Neural progenitor cell (in vitro differentiated cells): ENCODE measurements at regions not wholly inside any gene's neighbourhood (a gene's known extent, or its start where the extent isn't known, plus 50 kb on each side); places are given as distances from the start of the nearest gene placed in this dataset.

ENCODE experiments used
- DNase-seq: peaks from one replicate; pipeline ENCODE4 v3.0.0-alpha.2; 2016; ENCODE audit warnings: low spot score
- H2AFZ ChIP-seq: fragments of 200-600 bp; sonication (generic); replicated peaks from 2 replicates; pipeline ENCODE4 v1.6.1; 2016; ENCODE audit warnings: antibody characterized with exemption
- H3F3A ChIP-seq: fragments of 200-600 bp; sonication (generic); 2 replicates; pipeline ENCODE4 v1.6.1; 2016; ENCODE audit warnings: antibody characterized with exemption, low read depth
- H3K27ac ChIP-seq: fragments of 200-600 bp; sonication (generic); 2 replicates; pipeline ENCODE4 v1.5.1; 2016; ENCODE audit warnings: mild to moderate bottlenecking
- H3K27me3 ChIP-seq: fragments of 200-600 bp; sonication (generic); 2 replicates; pipeline ENCODE4 v1.6.1; 2016; ENCODE audit warnings: mild to moderate bottlenecking, moderate library complexity
- H3K36me3 ChIP-seq: fragments of 200-600 bp; sonication (generic); 2 replicates; pipeline ENCODE4 v1.5.1; 2016
- H3K4me1 ChIP-seq: fragments of 200-600 bp; sonication (generic); 2 replicates; pipeline ENCODE4 v1.6.1; 2016; ENCODE audit warnings: mixed run types
- H3K4me2 ChIP-seq: fragments of 200-600 bp; sonication (generic); 2 replicates; pipeline ENCODE4 v1.6.1; 2016
- H3K4me3 ChIP-seq: fragments of 200-600 bp; sonication (generic); 2 replicates; pipeline ENCODE4 v1.5.1; 2016
- H3K79me2 ChIP-seq: fragments of 200-600 bp; sonication (generic); 2 replicates; pipeline ENCODE4 v1.6.1; 2016; ENCODE audit warnings: low read depth
- H3K9ac ChIP-seq: fragments of 200-600 bp; sonication (generic); 2 replicates; pipeline ENCODE4 v1.6.1; 2016
- H3K9me3 ChIP-seq: fragments of 200-600 bp; sonication (generic); 2 replicates; pipeline ENCODE4 v1.5.1; 2016; ENCODE audit warnings: low read depth
- H4K20me1 ChIP-seq: fragments of 200-600 bp; sonication (generic); 2 replicates; pipeline ENCODE4 v1.6.1; 2016; ENCODE audit warnings: low read depth
- H3K27ac Mint-ChIP-seq: 3 replicates; pipeline ENCODE4 v1.8.0; 2021; ENCODE audit warnings: mixed read lengths
- H3K27me3 Mint-ChIP-seq: 2 replicates; pipeline ENCODE4 v1.8.0; 2022; ENCODE audit warnings: low read depth, mild to moderate bottlenecking, inconsistent platforms, moderate library complexity, mixed read lengths; ENCODE audit not compliant: insufficient read depth
- H3K36me3 Mint-ChIP-seq: 3 replicates; pipeline ENCODE4 v1.8.0; 2021; ENCODE audit warnings: mixed read lengths
- H3K4me1 Mint-ChIP-seq: 3 replicates; pipeline ENCODE4 v1.8.0; 2021; ENCODE audit warnings: mixed read lengths
- H3K4me3 Mint-ChIP-seq: 3 replicates; pipeline ENCODE4 v1.8.0; 2021; ENCODE audit warnings: mild to moderate bottlenecking, moderate library complexity, mixed read lengths
- H3K9me3 Mint-ChIP-seq: 3 replicates; pipeline ENCODE4 v1.8.0; 2020; ENCODE audit warnings: mixed read lengths
- EZH2 ChIP-seq: fragments of 200-600 bp; sonication (generic); IDR thresholded peaks from 2 replicates; pipeline ENCODE4 v1.6.1; 2017; ENCODE audit warnings: antibody characterized with exemption, mild to moderate bottlenecking, moderate library complexity
- EZH2phosphoT487 ChIP-seq: fragments of 200-600 bp; sonication (generic); IDR thresholded peaks from 2 replicates; pipeline ENCODE4 v1.6.1; 2017; ENCODE audit warnings: antibody characterized with exemption
- TF ChIP-seq, protein P1 (sequence below): fragments of 200-600 bp; sonication (generic); IDR thresholded peaks from 2 replicates; pipeline ENCODE4 v1.5.1; 2017; ENCODE audit warnings: antibody characterized with exemption, mild to moderate bottlenecking

DNA sequence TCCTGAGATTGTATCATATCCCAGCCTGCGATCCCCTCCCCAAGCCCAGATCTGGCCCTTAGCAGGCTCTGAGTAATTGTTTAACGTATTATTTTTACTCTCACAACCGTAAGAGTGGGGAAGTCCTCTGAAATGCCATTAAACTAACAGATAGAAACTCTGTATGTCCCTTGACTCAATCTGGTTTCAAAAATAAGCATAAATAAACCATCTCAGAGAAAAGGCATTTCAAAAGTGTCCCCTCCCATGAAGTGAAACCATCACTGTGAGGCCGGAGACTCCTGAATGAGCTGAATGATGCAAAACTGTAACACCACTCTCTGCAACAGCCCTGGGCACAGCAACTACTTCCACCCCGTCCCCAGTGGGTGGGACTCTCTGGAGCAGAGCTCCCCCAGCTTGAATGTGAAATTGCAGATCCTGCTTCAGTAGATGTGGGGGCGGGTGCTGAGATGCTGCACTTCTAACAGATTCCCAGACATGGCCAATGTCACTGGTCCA, 104.1 kb downstream of the SYF2 start:
- Histone ChIP-seq H3K4me1 (no peaks in the 10 kb centered on the region), H3K79me2 (no peaks in the 10 kb centered on the region), H4K20me1 (no peaks in the 10 kb centered on the region), H3F3A (no peaks in the 10 kb centered on the region), H3K9ac (no peak overlapping the region), H3K9me3 (no peaks in the 10 kb centered on the region), H3K36me3 (no peaks in the 10 kb centered on the region), H3K27ac (no peak overlapping the region), H3K4me2 (no peak overlapping the region), H2AFZ (no peak overlapping the region), H3K4me3 (no peak overlapping the region), H3K27me3 (no peaks in the 10 kb centered on the region)
- TF ChIP-seq EZH2phosphoT487 (no peak), EZH2 (no peak)
- TF ChIP-seq, protein P1, sequence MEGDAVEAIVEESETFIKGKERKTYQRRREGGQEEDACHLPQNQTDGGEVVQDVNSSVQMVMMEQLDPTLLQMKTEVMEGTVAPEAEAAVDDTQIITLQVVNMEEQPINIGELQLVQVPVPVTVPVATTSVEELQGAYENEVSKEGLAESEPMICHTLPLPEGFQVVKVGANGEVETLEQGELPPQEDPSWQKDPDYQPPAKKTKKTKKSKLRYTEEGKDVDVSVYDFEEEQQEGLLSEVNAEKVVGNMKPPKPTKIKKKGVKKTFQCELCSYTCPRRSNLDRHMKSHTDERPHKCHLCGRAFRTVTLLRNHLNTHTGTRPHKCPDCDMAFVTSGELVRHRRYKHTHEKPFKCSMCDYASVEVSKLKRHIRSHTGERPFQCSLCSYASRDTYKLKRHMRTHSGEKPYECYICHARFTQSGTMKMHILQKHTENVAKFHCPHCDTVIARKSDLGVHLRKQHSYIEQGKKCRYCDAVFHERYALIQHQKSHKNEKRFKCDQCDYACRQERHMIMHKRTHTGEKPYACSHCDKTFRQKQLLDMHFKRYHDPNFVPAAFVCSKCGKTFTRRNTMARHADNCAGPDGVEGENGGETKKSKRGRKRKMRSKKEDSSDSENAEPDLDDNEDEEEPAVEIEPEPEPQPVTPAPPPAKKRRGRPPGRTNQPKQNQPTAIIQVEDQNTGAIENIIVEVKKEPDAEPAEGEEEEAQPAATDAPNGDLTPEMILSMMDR = no peak
- no peak for DNase-seq
- H3K9me3 Mint-ChIP-seq = no peaks in the 10 kb centered on the region
- H3K27me3 Mint-ChIP-seq = peaks cover 11% of the 10 kb centered on the region
- no peak overlapping the region for H3K27ac Mint-ChIP-seq
- no peak overlapping the region for H3K4me3 Mint-ChIP-seq
- no peaks in the 10 kb centered on the region for H3K36me3 Mint-ChIP-seq
- peaks cover 2% of the 10 kb centered on the region for H3K4me1 Mint-ChIP-seq

DNA sequence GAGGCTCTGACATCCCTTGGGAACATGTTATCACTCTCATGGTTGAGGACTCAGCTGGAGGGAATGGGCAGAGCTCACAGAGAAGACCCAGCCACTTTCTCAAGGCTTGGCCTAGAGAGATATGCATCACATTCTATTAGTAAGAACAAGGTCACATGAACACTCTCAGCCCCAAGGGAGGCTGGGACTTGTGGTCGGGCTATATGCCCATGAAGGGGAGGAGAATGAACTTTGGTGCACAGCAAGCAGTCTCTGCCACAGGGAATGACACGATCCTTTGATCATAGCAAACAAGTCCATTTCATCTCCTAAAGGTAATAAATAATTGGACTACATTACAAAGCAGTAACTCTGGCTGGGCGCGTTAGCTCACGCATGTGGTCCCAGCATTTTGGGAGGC, 105.7 kb downstream of the SYF2 start:
- H3K4me1 Mint-ChIP-seq = peaks cover 2% of the 10 kb centered on the region
- no peak overlapping the region for H3K27ac Mint-ChIP-seq

DNA sequence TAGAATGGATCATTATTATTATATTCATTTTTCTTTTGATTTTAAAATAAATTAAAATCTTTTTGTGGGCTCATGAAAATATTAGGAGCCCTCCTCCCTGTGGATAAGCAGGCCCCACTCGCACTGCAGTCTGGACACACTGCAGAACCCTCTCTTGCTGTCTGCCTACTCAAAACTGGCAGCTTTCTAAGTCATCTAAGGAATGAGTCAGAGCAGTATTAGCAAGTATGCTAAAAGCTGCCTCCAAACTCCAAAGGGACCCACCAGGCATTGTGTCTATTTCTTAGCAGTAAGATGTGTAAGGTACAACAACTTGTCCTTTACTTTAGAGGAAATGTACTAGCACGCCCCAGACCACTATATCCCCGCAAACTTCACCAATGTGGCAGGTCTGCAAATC, 108.8 kb downstream of the SYF2 start:
- H3K36me3 ChIP-seq = no peaks in the 10 kb centered on the region
- TF ChIP-seq EZH2 = no peak
- H3K4me1 Mint-ChIP-seq = peaks cover 2% of the 10 kb centered on the region

More for the DNA sequence above, 105.7 kb downstream of the SYF2 start:
- no peak for DNase-seq
- Histone ChIP-seq H2AFZ (no peak overlapping the region), H3K27ac (no peak overlapping the region), H3K36me3 (no peaks in the 10 kb centered on the region), H3F3A (no peaks in the 10 kb centered on the region), H3K9ac (no peak overlapping the region), H4K20me1 (no peaks in the 10 kb centered on the region), H3K9me3 (no peaks in the 10 kb centered on the region), H3K79me2 (no peaks in the 10 kb centered on the region), H3K4me2 (no peak overlapping the region), H3K4me3 (no peak overlapping the region), H3K4me1 (no peaks in the 10 kb centered on the region), H3K27me3 (no peaks in the 10 kb centered on the region)
- Mint-ChIP-seq H3K9me3 (no peaks in the 10 kb centered on the region), H3K27me3 (peaks cover 10% of the 10 kb centered on the region), H3K36me3 (no peaks in the 10 kb centered on the region), H3K4me3 (no peak overlapping the region)
- no peak for TF ChIP-seq EZH2
- no peak for TF ChIP-seq EZH2phosphoT487
- TF ChIP-seq, protein P1 = no peak

DNA sequence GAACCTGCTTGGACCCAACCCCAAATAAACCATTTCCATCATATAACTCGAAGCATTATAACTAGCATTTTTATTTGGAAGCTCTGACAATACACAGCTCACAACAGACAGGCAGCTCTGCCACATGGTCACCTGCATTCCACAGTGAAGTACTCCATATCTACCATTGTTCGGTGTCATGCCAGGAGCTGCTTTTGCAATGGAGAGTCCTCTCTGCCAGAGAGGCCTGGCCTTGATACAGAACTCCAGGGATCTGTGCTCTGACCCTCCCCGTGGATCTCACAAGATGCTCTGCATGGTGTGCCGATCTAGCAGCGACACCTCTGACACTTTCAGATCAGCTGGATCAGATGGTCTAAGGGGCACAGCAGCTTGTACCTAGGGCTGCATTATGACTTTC, 109.6 kb downstream of the SYF2 start:
- Histone ChIP-seq H3K9ac (no peak overlapping the region), H3K4me1 (no peaks in the 10 kb centered on the region), H3K9me3 (no peaks in the 10 kb centered on the region), H3K79me2 (no peaks in the 10 kb centered on the region), H3K27ac (no peak overlapping the region), H3K4me3 (no peak overlapping the region), H3F3A (no peaks in the 10 kb centered on the region), H3K36me3 (no peaks in the 10 kb centered on the region), H3K4me2 (no peak overlapping the region), H4K20me1 (no peaks in the 10 kb centered on the region), H3K27me3 (no peaks in the 10 kb centered on the region), H2AFZ (no peak overlapping the region)
- TF ChIP-seq, protein P1 = no peak
- TF ChIP-seq EZH2phosphoT487 (no peak), EZH2 (no peak)
- Mint-ChIP-seq H3K9me3 (no peaks in the 10 kb centered on the region), H3K27ac (no peak overlapping the region), H3K36me3 (no peaks in the 10 kb centered on the region), H3K4me3 (no peak overlapping the region), H3K4me1 (no peaks in the 10 kb centered on the region), H3K27me3 (peaks cover 9% of the 10 kb centered on the region)
- no peak for DNase-seq

More for the DNA sequence above, 108.8 kb downstream of the SYF2 start:
- Histone ChIP-seq H3K4me1 (no peaks in the 10 kb centered on the region), H3F3A (no peaks in the 10 kb centered on the region), H3K27ac (no peak overlapping the region), H3K79me2 (no peaks in the 10 kb centered on the region), H2AFZ (no peak overlapping the region), H3K27me3 (no peaks in the 10 kb centered on the region), H3K9ac (no peak overlapping the region), H3K4me2 (no peak overlapping the region), H4K20me1 (no peaks in the 10 kb centered on the region), H3K4me3 (no peak overlapping the region), H3K9me3 (no peaks in the 10 kb centered on the region)
- Mint-ChIP-seq H3K27me3 (peaks cover 9% of the 10 kb centered on the region), H3K4me3 (no peak overlapping the region), H3K36me3 (no peaks in the 10 kb centered on the region), H3K9me3 (no peaks in the 10 kb centered on the region), H3K27ac (no peak overlapping the region)
- no peak for DNase-seq
